ENCODE measurements at regions not wholly inside any gene's neighbourhood (a gene's known extent, or its start where the extent isn't known, plus 50 kb on each side); places are given as distances from the start of the nearest gene placed in this dataset.

DNA sequence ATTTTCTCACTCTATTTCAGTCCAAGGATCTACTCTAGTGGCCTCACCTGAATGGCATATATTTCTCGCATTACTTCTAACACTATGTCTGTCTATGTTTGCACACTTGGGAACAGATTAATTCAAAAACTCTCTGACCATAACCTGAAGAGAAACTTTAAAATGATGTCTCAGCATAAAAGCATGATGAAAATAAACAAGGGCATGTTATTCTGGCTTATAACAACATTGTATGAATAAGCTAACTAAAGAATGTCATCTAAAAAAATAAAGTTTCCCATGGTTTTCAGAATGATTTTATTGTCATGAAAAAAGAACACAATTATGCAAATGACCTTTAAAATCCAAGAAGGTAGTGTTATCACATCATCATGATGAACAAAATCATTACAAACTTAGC is 85.5 kb upstream of the ROBO2 start:
- FAIRE-seq = no peak
- no peak for TF ChIP-seq POLR2AphosphoS5 (IDR thresholded peaks at IDR 0.05; ENCODE audit: low read depth, low read length)
- DNase-seq (ENCODE audit: insufficient read length, low spot score) = no peak

DNA sequence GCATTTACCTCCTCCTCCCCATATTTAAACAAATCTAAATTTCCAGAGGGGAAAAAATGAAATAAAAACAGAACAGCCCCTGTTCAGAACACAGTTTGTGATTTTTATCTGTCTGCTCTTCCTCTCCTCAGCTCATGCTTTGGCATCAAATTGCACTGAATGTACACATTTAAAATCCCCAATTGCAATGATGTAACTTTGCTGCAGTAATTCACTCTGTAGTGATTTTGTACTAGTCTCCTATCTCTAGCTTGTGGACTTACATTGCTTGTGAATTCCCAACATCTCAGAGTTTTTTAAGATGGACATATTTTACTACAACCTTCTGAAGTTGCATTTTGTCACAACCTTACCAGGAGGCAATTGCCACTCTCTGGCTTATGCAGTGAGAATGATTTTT is 81.6 kb upstream of the ROBO2 start:
- DNase-seq (ENCODE audit: insufficient read length, low spot score) (no peak), FAIRE-seq (no peak)
- TF ChIP-seq SPI1 (IDR thresholded peaks at IDR 0.05; ENCODE audit: low read depth, low read length) = no peak
- no peak for TF ChIP-seq PAX5 (IDR thresholded peaks at IDR 0.05; ENCODE audit: insufficient read depth, low read length, severe bottlenecking)
- TF ChIP-seq POLR2AphosphoS5 (IDR thresholded peaks at IDR 0.05; ENCODE audit: low read depth, low read length) = no peak
- no peak for TF ChIP-seq TAF1 (IDR thresholded peaks at IDR 0.05; ENCODE audit: low read depth, low read length)
- no peak for TF ChIP-seq POLR2A (IDR thresholded peaks at IDR 0.05; ENCODE audit: low read depth, low read length)
- no peak for TF ChIP-seq POU2F2 (IDR thresholded peaks at IDR 0.05; ENCODE audit: low read depth, low read length)

DNA sequence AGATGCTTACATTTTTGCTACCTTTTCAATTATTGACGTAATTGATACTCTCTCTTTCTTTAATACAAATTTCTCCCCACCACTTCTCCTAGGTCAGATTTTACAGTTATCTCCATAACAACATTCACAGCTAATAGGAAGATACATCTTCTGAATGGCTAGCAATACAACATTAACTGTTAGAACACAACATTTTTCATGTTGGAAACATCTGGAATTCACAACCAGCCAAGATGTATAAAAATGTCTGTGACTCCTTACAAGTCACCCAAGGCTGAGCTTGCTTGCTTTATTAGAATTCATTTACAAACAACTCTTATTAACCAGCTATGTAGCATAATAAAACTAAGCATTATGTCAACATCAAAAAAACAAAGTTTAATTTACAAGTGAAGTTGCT is 81.0 kb upstream of the ROBO2 start:
- no peak for DNase-seq (ENCODE audit: insufficient read length, low spot score)
- no peak for FAIRE-seq
- no peak for TF ChIP-seq POLR2A (IDR thresholded peaks at IDR 0.05; ENCODE audit: low read depth, low read length)
- no peak for TF ChIP-seq TAF1 (IDR thresholded peaks at IDR 0.05; ENCODE audit: low read depth, low read length)
- TF ChIP-seq POU2F2 (IDR thresholded peaks at IDR 0.05; ENCODE audit: low read depth, low read length) = no peak
- no peak for TF ChIP-seq POLR2AphosphoS5 (IDR thresholded peaks at IDR 0.05; ENCODE audit: low read depth, low read length)
- TF ChIP-seq PAX5 (IDR thresholded peaks at IDR 0.05; ENCODE audit: insufficient read depth, low read length, severe bottlenecking) = no peak

DNA sequence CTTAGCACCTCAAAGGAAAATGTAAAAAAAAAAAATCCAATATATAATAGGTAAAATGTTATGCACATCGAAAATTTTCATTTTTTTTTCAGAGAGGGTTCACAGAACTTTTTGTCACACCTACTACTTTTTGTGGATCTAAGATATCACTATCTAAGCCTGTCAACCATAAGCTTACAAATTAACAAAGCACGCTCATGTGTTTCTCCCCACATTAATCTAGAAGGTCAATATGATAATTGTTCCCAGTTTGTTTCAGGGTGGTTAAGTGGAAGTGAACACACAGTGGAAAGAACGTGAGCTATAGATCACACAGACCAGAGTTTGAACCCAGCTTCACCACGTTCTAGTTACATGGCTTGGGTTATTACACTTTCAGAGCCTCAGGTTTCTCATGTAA is 78.6 kb upstream of the ROBO2 start:
- TF ChIP-seq POLR2AphosphoS5 (IDR thresholded peaks at IDR 0.05; ENCODE audit: low read depth, low read length) = no peak
- no peak for TF ChIP-seq PAX5 (IDR thresholded peaks at IDR 0.05; ENCODE audit: insufficient read depth, low read length, severe bottlenecking)
- no peak for TF ChIP-seq POLR2A (IDR thresholded peaks at IDR 0.05; ENCODE audit: low read depth, low read length)
- TF ChIP-seq SPI1 (IDR thresholded peaks at IDR 0.05; ENCODE audit: low read depth, low read length) = no peak
- TF ChIP-seq TAF1 (IDR thresholded peaks at IDR 0.05; ENCODE audit: low read depth, low read length) = no peak
- no peak for TF ChIP-seq POU2F2 (IDR thresholded peaks at IDR 0.05; ENCODE audit: low read depth, low read length)
- DNase-seq (ENCODE audit: insufficient read length, low spot score) (no peak), FAIRE-seq (no peak)

DNA sequence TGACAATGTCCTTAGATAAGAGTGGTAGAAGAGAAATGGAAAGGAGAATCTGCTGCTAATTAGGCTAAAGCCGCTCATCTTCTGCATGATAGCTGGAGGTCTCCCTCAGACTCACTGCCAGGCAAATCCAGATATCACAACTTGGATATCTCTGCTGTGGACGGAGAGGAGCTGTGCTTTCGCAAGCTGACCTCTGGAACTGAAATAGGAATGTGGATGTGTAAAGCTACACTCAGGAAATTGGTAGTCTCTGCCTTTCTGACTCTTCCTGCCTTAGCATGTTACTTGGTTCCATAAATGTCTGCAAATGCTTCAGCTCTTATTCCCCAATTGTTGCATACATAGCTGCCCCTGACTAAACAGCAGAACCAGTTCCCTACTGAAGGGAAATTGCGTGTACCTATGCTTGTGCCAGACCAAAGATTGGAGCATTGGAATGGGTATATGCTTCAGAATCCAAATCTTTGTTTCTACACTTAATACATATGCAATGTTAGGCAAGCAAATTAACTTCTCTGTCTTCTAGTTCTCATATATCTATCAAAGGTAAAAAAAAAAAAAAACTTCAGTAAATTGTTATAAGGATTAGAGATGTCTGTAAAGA is 74.7 kb upstream of the ROBO2 start:
- no peak for FAIRE-seq
- TF ChIP-seq PAX5 (IDR thresholded peaks at IDR 0.05; ENCODE audit: insufficient read depth, low read length, severe bottlenecking) (no peak), POLR2A (IDR thresholded peaks at IDR 0.05; ENCODE audit: low read depth, low read length) (no peak), POU2F2 (IDR thresholded peaks at IDR 0.05; ENCODE audit: low read depth, low read length) (no peak), POLR2AphosphoS5 (IDR thresholded peaks at IDR 0.05; ENCODE audit: low read depth, low read length) (no peak), TAF1 (IDR thresholded peaks at IDR 0.05; ENCODE audit: low read depth, low read length) (no peak), SPI1 (IDR thresholded peaks at IDR 0.05; ENCODE audit: low read depth, low read length) (no peak)
- DNase-seq (ENCODE audit: insufficient read length, low spot score) = no peak

DNA sequence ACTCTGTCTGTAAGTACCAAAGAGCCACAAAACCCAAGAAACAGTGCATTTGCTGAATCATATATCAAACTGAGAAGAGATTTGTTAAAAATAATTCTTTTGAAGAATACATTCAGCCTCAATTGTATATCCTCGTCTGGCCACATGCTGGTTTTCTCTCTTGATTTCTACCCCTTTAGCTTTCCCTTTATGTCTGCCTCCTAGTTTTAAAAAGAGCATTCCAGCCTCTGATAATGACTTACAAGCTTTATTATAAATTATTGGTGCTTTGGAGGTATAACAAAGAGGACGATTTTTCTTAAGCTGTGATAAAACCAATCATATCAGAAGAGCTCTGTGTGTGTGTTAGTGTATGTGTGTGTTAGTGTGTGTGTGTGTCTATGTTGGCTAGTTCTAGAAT is 70.4 kb upstream of the ROBO2 start:
- TF ChIP-seq TAF1 (IDR thresholded peaks at IDR 0.05; ENCODE audit: low read depth, low read length) (no peak), POU2F2 (IDR thresholded peaks at IDR 0.05; ENCODE audit: low read depth, low read length) (no peak), POLR2AphosphoS5 (IDR thresholded peaks at IDR 0.05; ENCODE audit: low read depth, low read length) (no peak), SPI1 (IDR thresholded peaks at IDR 0.05; ENCODE audit: low read depth, low read length) (no peak)
- no peak for FAIRE-seq
- DNase-seq (ENCODE audit: insufficient read length, low spot score) = no peak

DNA sequence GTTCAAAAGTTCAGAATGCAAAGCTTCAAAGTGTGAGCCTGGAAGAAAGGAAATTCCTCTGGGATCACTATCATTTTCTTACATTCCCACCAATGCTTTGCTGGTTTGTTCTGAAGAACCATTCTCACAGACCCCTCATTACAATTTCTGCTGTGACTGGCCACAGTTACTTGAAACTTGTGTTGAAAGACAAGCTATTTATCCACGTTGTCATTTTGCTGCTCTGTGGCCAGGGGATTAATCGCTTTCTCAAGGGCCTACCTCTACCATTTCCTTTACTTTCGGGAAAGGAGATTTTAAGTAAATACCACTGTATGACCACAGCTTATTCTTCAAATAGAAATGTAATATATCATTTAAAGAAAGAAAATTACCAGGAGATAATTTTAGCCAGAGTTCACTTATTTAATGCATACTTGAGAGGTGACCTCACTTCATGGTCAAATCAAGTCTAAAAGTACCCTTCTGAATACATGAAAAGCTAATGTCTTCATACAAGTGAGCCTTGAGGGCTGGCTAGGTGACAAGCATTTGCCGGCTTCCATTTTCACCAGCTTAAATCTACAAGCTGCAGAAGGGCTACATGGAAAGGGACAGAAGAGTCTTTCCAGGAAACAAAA is 69.8 kb upstream of the ROBO2 start:
- TF ChIP-seq POLR2AphosphoS5 (IDR thresholded peaks at IDR 0.05; ENCODE audit: low read depth, low read length) = no peak
- TF ChIP-seq PAX5 (IDR thresholded peaks at IDR 0.05; ENCODE audit: insufficient read depth, low read length, severe bottlenecking) = no peak
- TF ChIP-seq POLR2A (IDR thresholded peaks at IDR 0.05; ENCODE audit: low read depth, low read length) = no peak
- TF ChIP-seq TAF1 (IDR thresholded peaks at IDR 0.05; ENCODE audit: low read depth, low read length) = no peak
- DNase-seq (ENCODE audit: insufficient read length, low spot score) (no peak), FAIRE-seq (no peak)

DNA sequence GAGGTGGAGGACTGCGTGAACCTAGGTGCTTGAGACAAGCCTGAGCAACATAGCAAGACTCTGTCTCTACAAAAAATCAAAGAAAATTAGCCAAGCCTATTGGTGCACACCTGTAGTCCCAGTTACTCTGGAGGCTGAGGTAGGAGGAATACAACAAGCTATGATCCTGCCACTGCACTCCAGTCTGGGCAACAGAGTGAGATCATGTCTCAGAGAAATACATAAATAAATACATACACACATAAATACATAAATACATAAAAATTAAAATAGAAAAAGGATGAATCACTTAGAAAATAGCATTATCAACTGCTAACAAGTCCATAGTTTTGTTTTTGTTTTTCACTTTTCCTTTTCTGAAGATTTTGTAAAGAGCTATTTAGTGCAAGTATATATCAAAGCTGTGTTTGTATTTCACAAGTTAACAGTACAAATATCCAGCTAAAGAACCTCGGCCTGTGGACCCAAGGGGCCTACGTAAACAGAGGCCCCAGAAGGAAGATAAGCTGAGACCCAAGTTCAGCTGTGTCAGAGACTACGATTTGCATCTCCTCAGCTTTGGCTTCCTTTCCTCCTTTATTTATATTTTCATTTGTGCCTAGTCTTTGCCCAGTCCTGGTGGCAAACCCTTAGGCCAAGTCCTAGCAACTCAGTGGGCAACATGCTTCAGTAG is 67.1 kb upstream of the ROBO2 start:
- TF ChIP-seq POU2F2 (IDR thresholded peaks at IDR 0.05; ENCODE audit: low read depth, low read length) (no peak), POLR2AphosphoS5 (IDR thresholded peaks at IDR 0.05; ENCODE audit: low read depth, low read length) (no peak), POLR2A (IDR thresholded peaks at IDR 0.05; ENCODE audit: low read depth, low read length) (no peak), PAX5 (IDR thresholded peaks at IDR 0.05; ENCODE audit: insufficient read depth, low read length, severe bottlenecking) (no peak), SPI1 (IDR thresholded peaks at IDR 0.05; ENCODE audit: low read depth, low read length) (no peak)
- DNase-seq (ENCODE audit: insufficient read length, low spot score) (no peak), FAIRE-seq (no peak)

DNA sequence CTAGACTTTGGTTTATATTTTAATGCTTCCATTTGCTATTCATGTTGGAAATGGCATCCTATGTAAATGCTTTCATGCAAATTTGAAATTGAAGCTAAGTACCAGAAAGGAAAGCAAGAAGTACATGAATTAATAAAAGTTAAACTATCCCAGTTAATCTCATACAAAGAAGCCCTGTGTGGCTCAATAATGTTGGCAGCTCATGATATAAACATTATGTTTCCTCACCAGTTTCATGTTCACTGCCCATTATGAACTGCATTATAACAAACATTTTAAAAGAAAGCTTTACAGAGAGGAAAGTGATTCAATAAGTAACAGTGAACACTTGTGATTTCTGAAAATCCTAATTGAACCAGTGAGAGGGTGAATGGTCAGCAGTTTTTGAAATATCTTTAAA is 62.9 kb upstream of the ROBO2 start:
- FAIRE-seq (no peak), DNase-seq (ENCODE audit: insufficient read length, low spot score) (no peak)
- no peak for TF ChIP-seq TAF1 (IDR thresholded peaks at IDR 0.05; ENCODE audit: low read depth, low read length)
- TF ChIP-seq POLR2AphosphoS5 (IDR thresholded peaks at IDR 0.05; ENCODE audit: low read depth, low read length) = no peak
- TF ChIP-seq POLR2A (IDR thresholded peaks at IDR 0.05; ENCODE audit: low read depth, low read length) = no peak
- no peak for TF ChIP-seq SPI1 (IDR thresholded peaks at IDR 0.05; ENCODE audit: low read depth, low read length)
- TF ChIP-seq PAX5 (IDR thresholded peaks at IDR 0.05; ENCODE audit: insufficient read depth, low read length, severe bottlenecking) = no peak
- no peak for TF ChIP-seq POU2F2 (IDR thresholded peaks at IDR 0.05; ENCODE audit: low read depth, low read length)

DNA sequence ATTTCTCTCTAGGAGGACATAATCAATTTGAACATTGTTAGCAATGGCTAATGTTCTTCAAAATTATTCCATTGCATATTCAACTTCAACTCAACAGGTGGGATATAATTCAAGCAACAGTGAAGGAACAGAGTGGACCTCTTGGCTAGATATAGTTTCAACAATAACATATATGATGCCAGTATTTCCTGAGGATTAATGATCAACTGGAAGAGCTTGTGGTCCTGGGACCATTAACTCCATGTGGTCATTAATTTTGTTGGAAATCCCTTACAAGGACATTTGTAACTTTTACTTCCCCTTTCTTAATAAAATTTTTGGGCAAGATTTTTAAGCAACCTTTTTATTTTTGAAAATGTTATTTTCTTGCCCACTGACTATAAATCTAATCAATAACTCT is 54.3 kb upstream of the ROBO2 start:
- DNase-seq (ENCODE audit: insufficient read length, low spot score) = no peak
- no peak for FAIRE-seq
- TF ChIP-seq POLR2AphosphoS5 (IDR thresholded peaks at IDR 0.05; ENCODE audit: low read depth, low read length) = no peak
- TF ChIP-seq TAF1 (IDR thresholded peaks at IDR 0.05; ENCODE audit: low read depth, low read length) = no peak
- TF ChIP-seq SPI1 (IDR thresholded peaks at IDR 0.05; ENCODE audit: low read depth, low read length) = no peak
- no peak for TF ChIP-seq PAX5 (IDR thresholded peaks at IDR 0.05; ENCODE audit: insufficient read depth, low read length, severe bottlenecking)
- TF ChIP-seq POLR2A (IDR thresholded peaks at IDR 0.05; ENCODE audit: low read depth, low read length) = no peak
- no peak for TF ChIP-seq POU2F2 (IDR thresholded peaks at IDR 0.05; ENCODE audit: low read depth, low read length)
